Renal pelvis (tissue), 1 donor: ENCODE measurements at regions not wholly inside any gene's neighbourhood (a gene's known extent, or its start where the extent isn't known, plus 50 kb on each side); places are given as distances from the start of the nearest gene placed in this dataset.
"Not testable (repeated sequence)": the region's sequence is repeated elsewhere in the genome, so short reads cannot be mapped to it uniquely, and the experiment has no call there.

Experiments
- DNase-seq: peaks from one replicate; pipeline ENCODE4 v3.0.0-alpha.2; 2013

GRCh38 chr9:28999806-29000205 is 1426.5 kb upstream of the C9orf72 start:
- no peak for DNase-seq

GRCh38 chr9:29001006-29001405 is 1427.7 kb upstream of the C9orf72 start:
- no peak for DNase-seq

DNA sequence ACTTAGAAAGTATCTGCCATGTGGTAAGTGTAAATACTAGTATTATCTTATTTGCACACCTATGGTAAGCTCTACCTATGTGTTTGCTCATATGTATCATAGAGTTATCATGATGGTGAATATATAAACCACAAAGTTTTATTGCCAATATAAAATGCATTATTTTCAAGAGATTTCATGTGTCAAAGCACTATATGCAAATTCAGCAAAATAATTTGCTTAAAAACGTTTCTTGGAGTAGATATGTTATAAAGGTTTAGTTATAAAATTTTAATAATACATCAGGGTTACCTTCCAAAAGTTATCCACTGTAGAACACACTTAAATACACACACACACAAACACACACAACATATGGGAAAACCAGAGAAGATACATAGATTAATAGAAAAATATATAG is 1431.7 kb upstream of the C9orf72 start:
- no peak for DNase-seq

GRCh38 chr9:29006628-29007027 is 1433.3 kb upstream of the C9orf72 start:
- no peak for DNase-seq

GRCh38 chr9:29012911-29013310 is 1439.6 kb upstream of the C9orf72 start:
- DNase-seq = no peak

- DNase-seq = no peak
Measured at GRCh38 chr9:29021632-29022031, 1448.4 kb upstream of the C9orf72 start.

GRCh38 chr9:29038332-29038731 is 1465.1 kb upstream of the C9orf72 start:
- DNase-seq = no peak

GRCh38 chr9:29039258-29039657 is 1466.0 kb upstream of the C9orf72 start:
- no peak for DNase-seq

DNA sequence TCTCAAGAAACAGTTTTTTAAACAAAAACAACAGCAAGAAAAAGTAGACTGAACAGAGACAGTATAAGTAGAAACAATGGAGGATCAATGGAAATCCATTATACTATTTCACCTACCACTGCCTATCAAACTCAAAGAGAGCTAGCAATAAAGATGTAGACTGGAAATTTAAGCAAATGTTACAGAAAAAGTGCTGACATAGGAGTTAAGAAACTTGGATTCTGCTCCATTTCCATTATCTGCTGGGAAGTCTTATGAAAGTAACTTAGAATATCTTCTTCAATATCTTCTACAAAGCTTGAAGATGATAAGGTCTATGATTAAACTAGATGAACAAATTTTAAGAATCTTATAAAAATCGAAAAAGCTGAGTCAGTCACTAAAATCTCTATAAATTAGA is 1469.8 kb upstream of the C9orf72 start:
- DNase-seq = no peak

DNA sequence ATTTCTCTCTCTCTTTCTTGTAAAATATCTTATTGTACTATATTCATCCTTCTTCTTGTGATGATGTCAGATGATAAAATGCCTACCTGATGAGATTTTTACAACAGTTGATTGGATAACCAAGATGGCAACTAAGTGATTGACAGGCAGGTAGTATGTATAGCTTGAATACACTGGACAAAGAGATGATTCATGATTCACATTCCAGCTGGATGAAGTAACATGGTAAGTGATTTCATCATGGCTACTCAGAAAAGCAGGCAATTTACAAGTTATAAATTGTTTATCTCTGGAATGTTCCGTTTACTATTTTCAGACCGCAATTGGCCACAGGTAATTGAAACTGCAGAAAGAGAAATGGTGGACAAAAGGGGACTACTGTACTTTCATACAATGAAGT is 1471.7 kb upstream of the C9orf72 start:
- DNase-seq = no peak

DNA sequence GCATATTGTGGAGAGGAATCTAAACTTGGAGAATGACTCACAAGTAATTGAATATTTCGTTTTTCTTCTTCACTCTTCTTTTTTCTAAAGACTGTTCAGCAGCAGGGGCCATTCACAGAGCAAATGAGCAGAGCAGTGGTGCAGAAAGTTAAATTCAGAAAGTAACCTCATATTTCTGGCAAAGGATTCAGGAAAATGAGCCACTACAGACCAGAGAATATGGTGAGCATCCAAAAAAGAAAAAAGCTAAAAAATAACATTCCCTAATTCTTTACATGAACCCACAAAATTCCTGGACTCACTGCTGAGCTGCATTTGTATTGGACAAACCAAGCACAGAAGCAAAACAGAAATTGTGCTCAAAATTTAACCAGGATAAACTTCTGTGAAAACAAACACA is 1486.8 kb upstream of the C9orf72 start:
- no peak for DNase-seq

GRCh38 chr9:29062446-29062845 is 1489.2 kb upstream of the C9orf72 start:
- DNase-seq = no peak

DNA sequence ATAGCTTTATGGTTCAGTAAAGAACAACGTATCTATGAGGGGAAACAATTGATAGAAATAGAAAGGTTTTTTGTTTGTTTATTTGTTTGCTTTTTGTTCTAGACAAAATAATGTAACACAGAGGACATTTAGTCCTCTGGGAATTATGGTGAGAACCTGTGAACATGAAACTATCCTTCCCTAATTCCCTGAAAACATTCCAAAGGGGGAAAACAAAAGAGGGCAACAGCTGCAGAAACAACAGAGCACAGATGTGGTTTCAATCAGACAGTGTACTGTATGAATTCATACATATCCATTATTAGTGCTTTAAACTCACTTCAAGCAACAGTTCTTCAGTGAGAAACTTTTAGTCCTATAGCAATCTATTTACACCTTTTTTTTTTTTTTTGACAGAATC is 1489.8 kb upstream of the C9orf72 start:
- no peak for DNase-seq

GRCh38 chr9:29066141-29066640 is 1492.9 kb upstream of the C9orf72 start:
- no peak for DNase-seq

GRCh38 chr9:29068461-29068860 is 1495.2 kb upstream of the C9orf72 start:
- DNase-seq = no peak

GRCh38 chr9:29069376-29069775 is 1496.1 kb upstream of the C9orf72 start:
- DNase-seq = no peak

DNA sequence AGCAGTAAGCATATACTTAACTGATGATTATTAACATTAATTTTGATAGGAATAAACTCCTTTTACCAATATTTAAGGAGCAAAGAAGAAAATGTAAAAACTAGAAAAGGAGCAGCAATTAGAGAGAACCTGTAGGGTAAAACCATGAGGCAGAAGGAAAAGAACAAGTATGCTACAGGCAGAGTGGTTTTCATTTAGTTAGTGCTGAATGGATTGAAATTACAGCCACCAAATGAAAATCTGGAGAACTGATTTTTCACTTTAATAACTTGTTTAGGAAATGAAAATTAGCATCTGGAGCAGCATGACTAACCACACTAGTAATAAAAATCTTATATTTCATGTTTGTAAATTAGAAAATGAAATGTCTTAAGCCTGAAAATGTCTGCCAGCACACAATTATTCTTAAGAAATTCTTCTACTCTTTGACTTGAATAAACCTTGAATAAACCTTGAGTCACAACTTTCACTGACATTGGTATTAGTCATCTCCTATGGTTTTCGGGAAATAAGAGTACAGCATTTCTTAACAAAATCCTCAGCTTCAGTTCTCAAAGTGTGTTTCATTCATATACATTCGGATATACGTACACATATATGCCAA is 1504.9 kb upstream of the C9orf72 start:
- DNase-seq = no peak

- no peak for DNase-seq
Measured at GRCh38 chr9:29100762-29101161, 1527.5 kb upstream of the C9orf72 start.

DNA sequence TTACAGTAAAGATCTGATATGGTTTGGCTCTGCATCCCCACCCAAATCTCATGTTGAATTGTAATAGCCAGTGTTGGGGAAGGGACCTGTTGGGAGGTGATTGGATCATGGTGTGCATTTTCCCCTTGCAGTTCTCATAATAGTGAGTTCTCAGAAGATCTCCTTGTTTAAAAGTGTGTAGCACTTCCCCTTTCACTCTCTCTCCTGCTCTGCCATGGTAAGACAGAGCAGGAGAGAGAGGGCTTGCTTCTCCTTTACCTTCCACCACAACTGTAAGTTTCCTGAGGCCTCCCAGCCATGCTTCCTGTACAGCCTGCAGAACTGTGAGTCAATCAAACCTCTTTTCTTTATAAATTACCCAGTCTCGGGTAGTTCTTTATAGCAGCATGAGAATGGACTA is 1530.9 kb upstream of the C9orf72 start:
- DNase-seq = not testable (repeated sequence)

- DNase-seq = no peak
Measured at GRCh38 chr9:29118555-29118954, 1545.3 kb upstream of the C9orf72 start.

DNA sequence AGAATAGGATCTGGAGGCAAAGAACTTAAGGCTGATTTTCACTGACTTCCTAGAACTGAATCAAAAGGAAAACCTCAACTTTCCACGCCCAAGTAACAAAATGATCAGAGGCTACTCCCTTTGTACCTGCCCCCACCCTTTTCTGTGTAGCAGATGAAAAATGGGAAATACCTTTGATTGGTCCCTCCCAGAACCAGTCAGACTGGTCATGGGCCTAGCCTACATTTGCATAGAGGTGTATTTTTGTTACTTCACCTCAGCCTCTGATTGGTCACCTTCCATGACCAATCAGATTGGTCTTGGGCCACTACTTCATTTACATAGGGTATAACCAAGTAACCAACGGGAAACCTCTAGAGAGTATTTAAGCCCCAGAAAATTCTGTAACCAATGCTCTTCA is 1553.5 kb upstream of the C9orf72 start:
- no peak for DNase-seq

DNA sequence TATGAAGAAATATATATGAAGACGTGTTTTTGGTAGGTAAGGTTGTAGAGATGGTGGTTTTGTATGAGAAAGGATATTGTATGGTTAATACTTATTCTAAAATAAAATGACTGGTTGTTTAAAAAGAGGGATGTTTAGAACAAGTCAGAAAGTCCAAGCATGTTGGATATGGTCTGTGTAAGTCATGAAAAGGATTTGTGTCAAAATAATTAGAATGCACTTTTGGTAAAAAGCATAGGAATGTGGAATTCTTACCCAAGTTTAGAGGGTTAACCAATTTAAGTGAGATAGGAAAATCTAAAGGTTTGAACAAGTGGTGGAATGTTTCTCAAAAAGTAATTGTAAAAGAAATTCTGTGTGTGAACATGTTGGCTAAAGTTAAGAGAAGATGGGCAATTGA is 1556.5 kb upstream of the C9orf72 start:
- DNase-seq = no peak

DNA sequence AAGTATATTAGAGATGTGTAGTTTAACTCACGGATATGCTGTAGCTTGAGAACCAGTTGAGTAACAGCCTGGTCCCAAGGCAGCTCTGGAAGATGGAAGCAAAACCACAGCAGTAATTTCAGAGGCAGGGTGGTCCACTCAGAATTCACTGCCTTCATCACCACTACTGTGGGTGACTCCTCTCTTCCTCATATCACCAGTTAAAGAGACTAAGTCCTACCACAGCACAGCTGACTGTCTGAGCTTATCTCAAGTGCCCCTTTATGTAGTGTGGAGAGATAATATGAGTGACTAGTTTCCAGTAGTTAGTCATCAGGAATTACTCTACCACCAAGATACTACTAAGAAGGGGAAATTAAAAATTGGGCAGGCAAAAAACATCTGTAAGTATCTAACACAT is 1571.2 kb upstream of the C9orf72 start:
- DNase-seq = no peak

DNA sequence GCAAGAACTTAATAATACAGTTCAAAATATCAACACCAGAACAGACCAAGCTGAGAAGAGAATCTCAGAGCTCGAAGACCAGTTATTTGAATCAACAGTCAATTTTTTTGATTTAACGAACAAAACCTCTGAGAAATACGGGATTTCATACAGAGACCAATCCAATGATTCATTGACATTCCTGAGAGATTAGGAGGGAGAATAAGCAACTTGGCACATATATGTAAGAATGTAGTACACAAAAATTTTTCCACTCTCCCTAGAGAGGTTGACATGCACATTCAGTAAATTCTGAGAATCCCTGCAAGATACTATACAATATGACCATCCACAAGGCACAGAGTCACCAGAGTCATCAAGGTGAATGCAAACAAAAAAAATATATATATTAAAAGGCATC is 1577.3 kb upstream of the C9orf72 start:
- DNase-seq = no peak
